GM21576 (cell line): ENCODE measurements at regions not wholly inside any gene's neighbourhood (a gene's known extent, or its start where the extent isn't known, plus 50 kb on each side); places are given as distances from the start of the nearest gene placed in this dataset.
"Not testable (repeated sequence)": the region's sequence is repeated elsewhere in the genome, so short reads cannot be mapped to it uniquely, and the experiment has no call there.

Experiments
- ATAC-seq: cut with Tn5 transposase; IDR thresholded peaks from one replicate; pipeline ENCODE4 v1.9.1; 2021; ENCODE audit warnings: mild to moderate bottlenecking, moderate library complexity; ENCODE audit not compliant: unreplicated experiment

DNA sequence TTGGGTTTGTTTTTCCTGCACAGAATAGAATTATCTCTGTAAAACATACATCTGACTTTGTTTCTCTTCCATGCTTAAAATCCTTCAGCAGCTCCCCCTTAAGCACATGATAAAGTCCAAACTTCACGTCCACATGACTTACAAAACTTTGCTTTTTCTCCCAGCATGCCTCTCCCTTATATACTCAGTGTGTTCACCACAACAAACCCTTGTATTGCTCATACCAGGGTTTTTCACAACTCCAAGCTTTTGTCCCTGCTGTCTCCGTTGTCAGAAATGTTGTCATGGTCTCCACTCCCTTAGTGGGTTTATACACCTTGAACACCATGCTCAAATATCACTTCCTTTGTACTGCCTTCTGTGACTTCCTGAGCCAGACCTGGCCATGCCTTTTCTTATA lies 91.1 kb upstream of the MITF start:
- no peak for ATAC-seq

DNA sequence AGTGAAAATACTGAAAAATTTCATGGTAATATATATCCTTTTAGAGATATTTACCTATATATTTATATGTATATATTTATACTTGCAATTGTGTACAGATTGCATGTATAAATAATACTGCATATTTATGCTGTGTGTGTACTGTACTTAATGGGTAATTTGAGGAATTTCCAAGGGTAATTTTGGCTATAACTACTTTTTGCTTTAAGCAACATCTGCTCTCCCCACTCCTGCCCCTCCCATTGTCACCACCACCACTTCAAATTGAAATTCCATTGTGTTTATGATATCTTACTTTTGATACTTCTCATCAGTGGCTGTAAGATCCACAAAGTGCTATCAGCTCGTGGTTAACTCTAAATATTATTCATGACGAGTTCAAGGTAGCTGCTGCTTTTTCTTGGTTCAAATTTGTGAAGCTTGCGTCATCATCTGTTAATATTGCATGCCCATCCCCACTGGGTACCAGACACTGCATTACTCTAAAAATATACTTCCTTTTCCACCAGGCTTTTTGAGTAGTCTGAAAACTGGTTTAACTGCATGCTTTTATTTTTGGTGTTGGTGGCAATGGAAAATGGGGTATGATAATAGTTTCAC lies 91.7 kb upstream of the MITF start:
- ATAC-seq = no peak

DNA sequence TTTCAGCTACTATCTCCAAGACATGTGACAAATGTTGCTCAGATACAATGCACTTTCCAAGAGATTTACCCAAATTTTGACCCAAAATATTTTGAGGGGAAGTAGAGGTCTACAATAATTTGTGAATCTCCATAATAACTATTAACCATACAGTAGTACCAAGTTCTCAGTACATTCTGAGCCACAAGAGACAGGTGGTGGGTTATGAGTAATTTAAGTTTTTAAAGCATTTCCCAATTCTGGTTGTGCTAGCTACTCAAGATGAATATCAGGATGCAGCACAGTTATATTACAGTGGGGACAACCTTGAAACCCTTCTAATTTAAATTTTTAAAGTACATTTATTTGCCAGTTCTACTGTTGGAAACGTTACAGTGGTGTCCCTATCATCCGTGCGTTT lies 92.2 kb upstream of the MITF start:
- no peak for ATAC-seq

DNA sequence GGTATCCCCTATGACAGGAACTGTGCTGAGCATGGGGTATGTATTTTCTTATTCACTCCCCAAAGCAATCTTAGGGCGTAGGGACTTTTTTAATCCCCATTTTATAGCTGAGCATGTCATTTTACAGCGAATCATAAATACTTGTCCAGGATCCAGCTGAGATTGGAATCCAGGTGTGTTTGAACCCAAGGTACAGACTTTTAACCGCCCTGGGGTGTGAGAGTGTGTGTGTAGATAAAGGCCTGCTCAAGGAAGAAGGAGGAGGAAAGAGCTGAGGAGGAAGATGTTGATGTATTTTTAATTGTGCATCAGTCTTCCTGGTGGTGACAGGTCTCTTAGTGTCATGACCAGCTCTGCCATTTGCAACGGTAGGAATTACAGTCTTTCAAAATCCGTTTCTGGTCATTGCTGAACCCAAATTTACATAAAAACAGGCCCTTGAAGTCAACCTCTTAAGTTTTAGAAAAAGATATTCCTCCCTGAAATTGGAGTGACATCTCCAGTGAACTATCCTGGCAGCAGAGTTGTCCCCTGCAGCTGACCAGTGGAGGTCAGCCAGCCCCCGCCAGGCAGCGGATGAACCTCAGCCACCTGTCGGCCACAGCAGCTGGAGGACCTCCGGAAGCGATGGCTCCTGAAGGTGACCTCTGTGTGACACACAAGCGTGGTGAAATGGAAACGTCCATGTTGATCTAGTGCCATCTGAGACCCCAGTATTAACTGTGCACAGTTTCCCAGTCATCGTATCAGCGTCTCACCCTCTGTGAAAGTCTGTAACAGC lies 92.8 kb upstream of the MITF start:
- ATAC-seq = no peak

DNA sequence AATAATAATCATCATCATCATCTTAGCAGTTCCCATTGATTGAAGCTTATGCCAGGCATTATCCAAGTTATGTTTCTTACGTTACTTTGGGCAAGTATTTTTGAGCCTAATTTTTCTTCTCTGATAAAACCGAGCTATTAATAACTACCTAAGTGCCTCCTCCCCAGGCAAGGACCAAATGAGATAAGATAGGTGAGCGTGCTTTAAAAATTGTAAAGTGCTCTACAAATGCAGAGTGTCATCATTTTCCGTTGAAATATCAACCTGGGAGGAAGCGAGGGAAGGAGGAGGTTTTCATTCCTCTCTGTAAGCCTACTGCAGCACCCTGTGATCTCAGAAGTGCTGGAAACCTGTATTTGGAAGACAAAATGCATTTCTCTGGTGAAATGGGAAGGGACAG lies 96.7 kb upstream of the MITF start:
- no peak for ATAC-seq

DNA sequence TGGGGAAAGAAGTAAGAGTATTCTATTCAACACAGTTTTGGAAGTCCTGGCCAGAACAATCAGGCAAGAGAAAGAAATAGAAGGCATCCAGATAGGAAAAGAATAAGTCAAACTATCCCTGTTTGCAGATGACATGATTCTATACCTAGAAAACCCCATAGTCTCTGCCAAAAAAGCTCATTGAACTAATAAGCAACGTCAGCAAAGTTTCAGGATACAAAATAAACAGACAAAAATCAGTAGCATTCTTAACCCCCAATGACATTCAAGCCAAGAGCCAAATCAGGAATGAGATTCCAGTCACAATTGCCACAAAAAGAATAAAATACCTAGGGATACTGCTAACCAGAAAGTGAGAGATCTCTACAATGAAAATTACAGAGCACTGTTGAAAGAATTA lies 99.4 kb upstream of the MITF start:
- no peak for ATAC-seq

DNA sequence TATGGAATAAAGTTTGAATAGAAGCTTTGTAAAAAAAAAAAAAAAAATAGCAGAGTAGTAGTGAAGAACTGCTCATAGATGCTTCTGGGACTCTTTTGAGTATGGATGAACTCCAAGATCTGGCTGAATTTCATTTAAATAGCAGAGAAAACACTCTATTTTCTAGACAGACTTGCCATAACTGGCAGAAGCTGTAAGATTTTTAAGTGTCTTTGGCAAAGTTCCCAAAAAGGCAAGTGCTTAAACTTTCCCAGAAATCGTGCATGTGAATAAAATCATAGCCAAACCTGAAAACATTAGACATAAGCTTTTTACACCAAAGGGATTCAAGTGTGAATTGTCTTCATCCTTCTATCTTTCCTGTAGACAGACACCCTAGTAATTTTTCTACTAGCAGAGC lies 110.3 kb upstream of the MITF start:
- ATAC-seq = no peak

DNA sequence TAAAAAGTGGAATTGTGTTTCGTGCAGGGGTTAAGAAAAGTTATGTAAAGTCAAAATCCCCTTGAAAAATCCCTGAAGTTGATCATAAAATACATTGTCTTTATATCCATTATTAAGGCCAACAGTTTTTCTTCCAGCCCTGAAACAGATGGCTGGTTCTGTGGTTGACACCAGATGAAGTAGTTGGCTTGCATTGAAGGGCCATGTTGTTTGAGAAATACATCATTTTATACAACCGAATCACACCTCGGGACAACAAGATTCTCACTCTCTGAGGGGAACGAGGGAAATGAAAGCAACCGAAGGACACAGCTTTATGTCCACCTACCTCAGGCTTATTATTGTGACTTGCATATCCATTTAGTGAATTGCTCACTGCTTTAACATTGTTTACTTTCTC lies 126.0 kb upstream of the MITF start:
- no peak for ATAC-seq

DNA sequence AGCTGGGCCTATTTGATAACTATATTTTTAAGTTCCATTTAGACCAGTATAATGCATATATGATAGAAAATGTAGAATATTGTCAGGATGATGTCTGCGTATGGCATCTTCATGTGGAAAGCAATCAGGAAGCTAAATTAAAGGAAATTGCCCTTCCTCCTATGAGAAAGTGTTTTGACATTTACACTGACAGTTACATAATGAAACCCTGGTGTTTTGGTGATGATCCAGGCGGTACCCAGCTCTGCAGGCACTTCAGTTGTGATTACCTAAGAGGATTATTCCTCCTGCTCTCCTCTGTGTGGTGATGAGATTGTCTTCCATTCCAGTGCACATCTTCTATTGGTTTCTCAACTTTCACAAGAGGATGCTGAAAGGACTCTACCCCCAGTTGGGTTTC lies 126.5 kb upstream of the MITF start:
- ATAC-seq = no peak

DNA sequence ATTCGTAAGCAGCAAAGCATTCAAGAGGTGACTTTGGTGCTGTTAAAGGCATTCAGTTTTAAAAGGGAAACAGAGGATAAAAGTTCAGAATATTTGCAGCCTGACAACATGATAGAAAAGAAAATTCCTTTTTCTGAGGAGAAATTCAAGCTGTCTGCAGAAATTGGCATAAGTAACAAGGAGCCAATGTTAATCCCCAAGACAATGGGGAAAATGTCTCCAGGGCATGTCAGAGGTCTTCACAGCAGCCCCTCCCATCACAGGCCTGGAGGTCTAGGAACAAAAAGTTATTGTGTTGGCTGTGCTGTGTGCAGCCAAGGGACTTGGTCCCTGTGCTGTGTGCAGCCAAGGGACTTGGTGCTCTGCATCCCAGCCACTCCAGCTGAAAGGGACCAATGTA lies 129.7 kb upstream of the MITF start:
- not testable (repeated sequence) for ATAC-seq

DNA sequence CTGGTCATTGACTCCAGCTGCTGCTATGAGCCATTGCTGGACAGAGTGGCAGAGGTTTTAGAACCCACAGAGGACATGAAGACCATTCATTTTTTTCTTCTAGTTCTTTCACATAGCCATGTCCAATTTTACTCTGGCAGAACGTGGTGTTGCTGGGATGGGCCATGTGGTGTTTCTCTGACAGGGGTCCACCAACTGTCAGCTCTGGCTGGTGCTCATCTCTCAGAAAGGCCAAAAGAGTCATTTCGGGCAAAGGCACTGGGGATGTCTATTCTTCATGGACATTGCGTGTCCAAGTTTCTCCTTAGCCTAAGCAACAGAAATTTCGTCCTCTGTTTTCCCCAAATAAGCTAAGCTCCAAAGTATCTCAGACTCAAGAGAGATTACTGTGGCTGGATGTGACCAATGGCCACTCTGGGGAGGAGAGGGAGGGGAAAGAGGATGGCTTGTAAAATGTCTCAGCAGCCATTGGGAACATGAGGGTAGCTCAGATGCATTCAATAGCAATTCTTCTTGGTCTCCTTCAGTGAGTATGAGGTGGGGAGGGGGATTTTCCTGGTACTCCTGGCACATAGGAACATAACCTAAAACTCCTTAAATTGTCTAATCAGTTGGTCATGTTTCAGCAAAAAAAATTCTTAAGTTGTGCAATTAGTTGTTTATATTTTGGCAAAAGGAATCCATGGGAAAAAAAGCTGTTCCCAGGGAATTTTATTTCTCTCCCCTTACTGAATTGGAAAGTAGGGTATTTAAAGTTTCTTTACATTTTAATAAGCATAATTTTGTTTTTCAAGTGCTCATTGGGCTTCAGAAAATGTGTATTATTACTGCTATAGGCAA lies 131.6 kb upstream of the MITF start:
- ATAC-seq = no peak

DNA sequence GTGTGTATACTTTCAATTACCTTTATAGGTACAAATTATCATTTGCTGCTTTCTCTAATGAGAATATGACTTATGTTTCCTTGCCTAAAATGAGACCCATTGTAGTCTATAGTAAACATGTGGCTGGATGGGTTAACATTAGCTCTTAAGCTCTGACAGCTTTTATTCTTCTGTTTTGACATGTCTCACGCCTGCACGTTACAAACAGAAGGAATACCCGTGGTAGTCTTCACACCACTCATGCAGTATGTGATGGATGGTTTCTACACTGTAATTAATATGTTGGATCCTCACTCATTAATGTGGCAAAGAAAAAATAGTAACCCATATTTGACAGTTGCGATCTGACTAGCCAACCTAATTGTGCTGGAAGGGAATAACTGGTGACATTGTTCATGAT lies 133.4 kb upstream of the MITF start:
- no peak for ATAC-seq

DNA sequence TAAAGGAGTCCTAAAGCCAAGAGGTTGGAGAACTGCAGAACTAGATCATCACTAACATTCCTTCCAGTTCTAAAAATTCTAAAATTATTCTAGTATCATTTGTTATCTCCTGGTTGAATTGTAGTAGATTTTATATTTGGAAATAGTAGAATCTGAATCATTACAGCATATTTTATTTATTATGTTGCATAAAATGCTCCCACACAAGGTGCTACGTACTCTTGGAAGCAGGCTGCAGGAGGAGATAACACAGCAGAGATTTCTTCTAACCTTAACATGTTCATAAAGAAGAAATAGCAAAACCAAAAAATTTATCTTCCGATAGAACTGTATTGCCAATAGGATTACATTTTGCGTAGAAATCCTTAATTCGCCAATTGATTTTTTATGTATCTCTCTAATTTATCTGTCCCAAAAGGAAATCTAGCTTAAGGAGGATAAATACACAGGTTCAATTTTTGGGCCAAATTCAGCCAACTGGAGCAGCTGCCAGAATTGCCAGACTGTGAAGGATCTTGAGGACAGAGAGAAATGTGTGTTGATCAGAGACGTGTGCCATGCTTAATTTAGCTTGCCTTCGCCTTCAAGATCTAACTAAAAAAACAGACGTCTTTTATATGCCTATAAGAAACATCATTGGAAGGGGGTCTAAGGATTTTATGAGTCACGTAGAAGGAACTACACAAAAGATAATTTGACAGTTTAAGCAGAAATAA lies 134.4 kb upstream of the MITF start:
- no peak for ATAC-seq

DNA sequence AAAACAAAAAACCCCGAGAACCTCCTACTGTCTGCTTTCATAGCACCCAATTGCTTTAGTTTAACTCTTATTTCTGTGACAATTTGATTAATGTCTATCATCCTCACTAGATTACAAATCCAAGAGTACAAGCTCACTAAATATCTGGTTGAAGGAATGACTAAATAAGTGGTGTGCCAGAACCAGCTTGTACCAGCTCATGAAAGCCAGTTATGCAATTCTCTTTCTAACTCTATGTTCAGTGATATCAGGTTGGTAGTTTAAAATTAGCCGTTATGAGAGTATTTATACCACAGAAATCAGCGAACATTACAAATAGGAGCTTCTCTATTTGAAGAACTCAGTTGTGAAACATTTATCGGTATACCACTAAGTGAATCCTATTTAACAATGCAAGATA lies 137.2 kb upstream of the MITF start:
- no peak for ATAC-seq

DNA sequence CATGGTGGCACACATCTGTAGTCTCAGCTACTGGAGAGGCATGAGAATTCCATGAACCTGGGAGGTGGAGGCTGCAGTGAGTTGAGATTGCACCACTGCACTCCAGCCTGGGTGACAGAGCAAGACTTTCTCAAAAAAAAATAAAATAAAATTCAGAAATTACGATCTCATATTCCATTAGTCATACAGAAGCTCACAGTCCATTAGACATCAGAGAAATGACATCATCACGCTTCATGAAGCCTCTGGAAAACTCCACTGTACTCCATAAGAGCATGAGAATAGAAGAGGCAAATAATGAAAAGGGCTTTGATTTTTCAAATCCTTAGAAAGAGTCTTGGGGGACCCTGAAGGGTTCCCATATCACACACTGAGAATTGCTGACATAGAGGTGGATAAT lies 145.0 kb upstream of the MITF start:
- no peak for ATAC-seq

DNA sequence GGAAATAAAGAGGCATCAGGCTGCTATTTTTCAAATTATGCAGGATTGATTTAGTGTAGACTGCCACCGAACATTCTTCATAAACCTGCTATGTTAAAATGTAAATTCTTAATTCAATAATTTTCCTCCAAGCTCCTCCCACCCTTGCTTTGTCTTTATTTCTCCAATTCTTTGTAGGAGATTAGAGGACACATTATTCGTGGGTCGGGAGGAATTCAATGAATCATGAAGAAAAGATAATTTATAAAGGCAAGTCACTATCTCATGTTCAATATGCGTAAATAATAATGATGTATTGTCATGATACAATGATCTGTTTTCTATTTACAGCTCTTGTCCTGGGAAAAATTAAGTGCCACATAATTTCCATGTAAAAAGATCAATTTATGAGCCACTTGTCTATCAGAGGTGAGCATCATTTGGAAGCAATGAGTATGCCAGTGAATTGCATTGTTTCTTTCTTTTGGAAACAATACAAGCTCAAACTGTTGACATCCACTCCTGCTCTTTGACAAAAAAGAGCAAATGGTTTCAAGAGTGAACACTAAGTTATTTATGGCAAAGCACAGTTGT lies 148.0 kb upstream of the MITF start:
- no peak for ATAC-seq

DNA sequence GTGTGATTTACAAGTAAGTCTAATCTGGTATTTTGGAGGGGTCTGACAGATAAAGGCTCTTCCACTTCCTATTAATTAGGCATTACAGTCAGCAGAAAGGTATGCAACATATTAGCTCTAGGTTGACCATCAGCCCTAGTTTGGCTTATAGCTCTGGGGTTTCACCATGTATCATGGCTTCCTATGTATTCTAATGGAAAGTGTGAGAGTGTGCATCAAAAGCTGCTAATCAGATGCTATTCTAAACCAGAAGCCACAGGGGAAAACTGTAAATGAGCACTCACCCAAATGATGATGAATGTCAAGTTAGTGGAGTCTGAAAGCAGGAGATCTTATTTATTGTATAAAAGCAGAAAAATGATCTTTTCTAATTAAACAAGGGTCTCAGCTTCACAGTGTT lies 149.2 kb upstream of the MITF start:
- no peak for ATAC-seq

DNA sequence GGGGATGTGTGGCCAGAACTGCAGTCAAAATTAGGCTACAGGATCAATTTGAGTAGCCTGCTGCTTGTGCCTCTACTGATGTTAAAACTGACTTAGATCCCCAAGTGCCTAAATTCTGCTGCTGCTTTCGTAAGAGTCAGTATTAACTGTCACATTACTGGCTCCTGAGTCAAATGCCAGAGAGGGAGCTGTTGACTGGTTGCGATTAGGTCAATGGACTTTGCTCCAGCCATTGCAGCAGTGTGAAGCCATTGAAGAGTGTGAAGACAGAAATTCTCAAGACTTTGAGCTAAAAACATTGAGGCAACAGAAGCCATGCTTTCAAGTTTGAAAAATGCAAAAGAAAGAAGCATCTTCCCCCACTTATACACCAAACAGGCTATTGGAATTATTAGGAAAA lies 151.1 kb upstream of the MITF start:
- ATAC-seq = no peak

DNA sequence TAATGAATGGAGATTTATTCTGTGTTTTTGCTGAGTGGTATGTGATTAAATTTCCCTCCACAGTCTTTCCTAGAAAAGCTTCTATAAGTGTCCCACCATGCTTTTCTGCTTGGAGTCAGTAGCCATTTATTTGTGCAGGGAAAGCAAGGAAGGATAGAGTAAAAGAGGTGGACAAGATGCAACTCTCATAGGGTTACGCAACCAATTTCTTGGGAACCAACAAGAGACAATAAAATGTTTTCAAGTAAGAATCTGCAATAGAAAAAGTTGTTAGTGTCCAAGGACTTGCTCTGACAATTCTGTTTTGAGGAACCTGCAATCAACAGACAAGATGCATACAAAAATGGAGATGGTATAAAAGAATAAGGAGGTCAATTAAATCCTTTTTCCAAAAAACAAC lies 153.8 kb upstream of the MITF start:
- ATAC-seq = no peak

DNA sequence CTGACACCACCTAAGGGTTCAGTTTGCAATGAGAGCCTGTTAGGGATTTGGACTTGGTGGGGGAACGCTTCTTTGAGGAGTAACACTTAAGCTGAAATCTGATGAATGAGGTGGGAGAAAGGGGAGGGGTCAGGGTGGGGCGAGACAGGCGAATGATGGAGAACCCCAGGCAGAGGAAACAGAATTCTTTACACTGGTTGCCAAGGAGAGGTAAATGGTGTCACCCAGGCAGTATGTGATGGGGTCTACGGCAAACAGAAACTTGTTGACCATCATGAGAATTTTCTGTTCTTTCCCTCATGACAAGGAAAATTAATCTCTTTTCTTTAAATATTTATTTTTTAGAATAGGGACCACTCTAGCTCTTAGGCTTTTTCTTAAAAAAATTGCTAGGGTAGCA lies 157.2 kb upstream of the MITF start:
- ATAC-seq = no peak
